ENCODE measurements at regions not wholly inside any gene's neighbourhood (a gene's known extent, or its start where the extent isn't known, plus 50 kb on each side); places are given as distances from the start of the nearest gene placed in this dataset.

DNA sequence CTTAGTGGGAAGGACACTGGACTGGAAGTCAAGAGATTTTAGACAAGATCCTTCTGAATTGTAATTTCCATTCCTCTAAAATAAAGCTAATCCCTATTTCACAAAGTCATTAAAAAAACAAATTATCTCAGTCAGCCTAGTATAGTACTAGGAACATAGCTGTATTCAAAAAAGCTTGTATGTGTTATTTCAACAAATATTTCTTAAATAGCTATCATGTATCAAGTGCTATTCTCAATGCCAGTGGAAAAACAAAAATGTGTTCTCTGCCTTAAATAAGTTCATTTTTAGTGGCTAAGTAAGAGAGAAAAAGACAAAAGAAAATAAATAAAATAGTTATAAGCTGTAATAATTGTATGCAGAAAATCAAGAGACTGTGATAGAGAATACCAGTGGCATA is 541.8 kb upstream of the CDH2 start:
- DNase-seq (ENCODE audit: insufficient read length, low spot score) (no peak), FAIRE-seq (no peak)
- TF ChIP-seq CTCF (IDR thresholded peaks at IDR 0.05; ENCODE audit: insufficient read depth, missing control alignments): no peak

DNA sequence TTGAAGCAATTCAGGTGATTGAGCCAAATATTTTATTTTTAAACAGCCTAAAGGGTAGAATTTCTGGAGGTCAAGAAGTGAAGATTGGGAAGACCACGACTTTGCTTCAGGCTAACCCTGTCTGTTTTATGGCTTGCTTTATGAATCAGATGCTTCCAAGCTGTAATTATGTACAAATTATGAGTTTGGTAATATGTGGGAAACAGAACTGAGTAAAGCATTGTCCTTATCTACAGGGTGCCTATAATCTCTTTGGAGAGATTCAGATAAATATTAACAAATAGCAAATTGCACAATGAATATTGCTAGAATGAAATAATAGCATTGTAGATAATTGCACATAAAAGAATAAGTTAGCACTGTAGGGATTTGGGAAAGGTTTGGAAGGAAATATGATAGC is 539.4 kb upstream of the CDH2 start:
- FAIRE-seq (no peak), DNase-seq (ENCODE audit: insufficient read length, low spot score) (no peak)
- no peak for TF ChIP-seq CTCF (IDR thresholded peaks at IDR 0.05; ENCODE audit: insufficient read depth, missing control alignments)

DNA sequence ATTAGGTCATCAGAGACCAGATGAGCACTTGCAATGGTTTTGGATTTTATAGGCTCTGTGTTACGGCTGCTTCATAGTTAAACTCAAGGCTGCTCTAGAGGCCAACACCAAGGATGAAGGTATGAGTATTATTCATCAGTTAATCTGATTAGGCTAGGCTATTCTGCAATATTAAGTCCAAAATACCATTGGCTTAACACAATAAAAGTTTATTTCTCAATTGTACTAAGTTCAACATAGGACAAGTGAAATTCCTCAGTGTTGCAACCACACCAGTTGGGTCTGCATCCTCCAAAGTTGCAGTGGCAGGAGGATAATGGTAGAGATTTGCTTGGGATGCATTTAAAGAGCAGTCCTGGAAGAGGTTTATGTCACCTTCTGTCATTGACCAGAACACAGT is 538.3 kb upstream of the CDH2 start:
- FAIRE-seq (no peak), DNase-seq (ENCODE audit: insufficient read length, low spot score) (no peak)

GRCh38 chr18:28714498-28714897 is 537.6 kb upstream of the CDH2 start:
- no peak for TF ChIP-seq CTCF (IDR thresholded peaks at IDR 0.05; ENCODE audit: insufficient read depth, missing control alignments)
- no peak for FAIRE-seq
- no peak for DNase-seq (ENCODE audit: insufficient read length, low spot score)

More for the DNA sequence above, 538.3 kb upstream of the CDH2 start:
- no peak for TF ChIP-seq CTCF (IDR thresholded peaks at IDR 0.05; ENCODE audit: insufficient read depth, missing control alignments)

DNA sequence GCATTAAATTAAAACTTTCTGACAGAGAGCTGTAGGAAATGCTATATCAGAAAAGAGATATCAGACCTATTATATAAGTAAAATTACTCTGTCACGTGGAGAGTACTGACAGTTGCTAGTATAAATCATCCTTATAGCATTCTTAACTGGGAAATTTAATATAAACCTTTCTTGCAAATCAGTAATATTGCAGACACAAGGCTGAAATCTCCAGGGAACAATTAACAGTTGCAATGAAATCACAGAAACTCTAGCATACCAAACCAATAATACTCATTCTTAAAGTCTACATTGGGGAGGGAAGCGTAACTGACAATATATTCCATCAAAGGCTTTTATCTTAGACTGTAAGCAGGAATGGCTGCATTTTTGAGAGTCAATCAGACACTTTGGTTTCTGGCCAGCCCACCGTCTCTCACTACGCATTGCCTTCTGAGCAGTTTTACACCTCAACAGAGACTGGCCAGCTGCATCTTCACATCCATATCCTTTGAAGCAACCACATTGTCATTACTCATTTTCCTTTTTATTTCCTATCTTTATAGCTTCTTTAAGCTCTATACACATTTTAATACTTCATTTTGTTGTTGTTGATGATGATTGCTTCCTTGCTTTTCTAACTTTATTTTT is 536.0 kb upstream of the CDH2 start:
- FAIRE-seq: peak; percentile 38
- DNase-seq (ENCODE audit: insufficient read length, low spot score): no peak
- no peak for TF ChIP-seq CTCF (IDR thresholded peaks at IDR 0.05; ENCODE audit: insufficient read depth, missing control alignments)

GRCh38 chr18:28712172-28712571 is 535.2 kb upstream of the CDH2 start:
- FAIRE-seq: no peak
- TF ChIP-seq CTCF (IDR thresholded peaks at IDR 0.05; ENCODE audit: insufficient read depth, missing control alignments): no peak
- DNase-seq (ENCODE audit: insufficient read length, low spot score): no peak

DNA sequence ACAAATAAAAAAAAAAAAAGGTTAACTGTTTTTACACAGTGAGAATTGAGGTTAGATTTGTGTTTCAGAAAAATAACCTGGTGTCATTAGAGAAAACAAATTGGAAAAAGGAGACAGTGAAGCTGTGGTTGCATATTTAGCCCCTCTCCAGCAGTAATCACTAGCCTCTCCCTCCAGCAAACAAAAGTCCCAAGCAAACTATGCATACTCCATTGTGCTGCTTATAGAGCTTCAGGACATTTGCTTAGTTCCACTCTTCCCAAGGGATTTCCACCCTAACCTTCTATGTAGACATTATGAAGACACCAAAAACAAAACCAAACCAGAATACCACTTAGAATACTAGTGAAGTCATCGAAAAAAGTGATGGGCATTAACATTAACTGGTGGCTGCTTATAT is 534.2 kb upstream of the CDH2 start:
- TF ChIP-seq CTCF (IDR thresholded peaks at IDR 0.05; ENCODE audit: insufficient read depth, missing control alignments): no peak
- DNase-seq (ENCODE audit: insufficient read length, low spot score) (no peak), FAIRE-seq (no peak)

All from D721Med (cell line).